IMR-90 (cell line): ENCODE measurements at regions not wholly inside any gene's neighbourhood (a gene's known extent, or its start where the extent isn't known, plus 50 kb on each side); places are given as distances from the start of the nearest gene placed in this dataset.

Source experiments
- ATAC-seq: fragments of 200-7000 bp; cut with Tn5 transposase; 2 replicates; pipeline ENCODE4 v1.9.1; 2020; ENCODE audit warnings: low read depth, mild to moderate bottlenecking, moderate library complexity
- BruUV-seq: library from RNA; stranded (reverse); fragments of 400-500 nt; replicated peaks from 2 replicates; lab custom pipeline; 2021; lab: Mats Ljungman, UMichigan
- CTCF ChIA-PET: fragments of 300-600 bp; formaldehyde crosslinking; extraction: SDS; loops from one replicate; lab custom pipeline; 2021; ENCODE audit warnings: antibody characterized with exemption; lab: Yijun Ruan, JAX
- POLR2A ChIA-PET: fragments of 300-600 bp; sonication (Branson Sonifier 250); formaldehyde crosslinking; loops from one replicate; lab custom pipeline; 2022; ENCODE audit warnings: antibody characterized with exemption; ENCODE audit not compliant: unreplicated experiment; lab: Charles Lee
- DNase-seq: peaks from one replicate; pipeline ENCODE4 v3.0.0; 2013
- H2AFZ ChIP-seq: replicated peaks from 2 replicates; pipeline ENCODE3; 2013; ENCODE audit warnings: low read length, mild to moderate bottlenecking; ENCODE audit not compliant: poor library complexity
- H2AK5ac ChIP-seq: 2 replicates; pipeline ENCODE4 v1.6.1; 2013; ENCODE audit warnings: low read depth, low read length, inconsistent platforms
- H2AK9ac ChIP-seq: replicated peaks from 2 replicates; pipeline ENCODE3; 2013; ENCODE audit warnings: mild to moderate bottlenecking, low read depth, low read length, moderate library complexity; ENCODE audit not compliant: poor library complexity
- H2BK120ac ChIP-seq: 2 replicates; pipeline ENCODE4 v1.6.1; 2013; ENCODE audit warnings: low read depth, low read length, inconsistent platforms
- H2BK15ac ChIP-seq: 3 replicates; pipeline ENCODE4 v1.6.1; 2013; ENCODE audit warnings: low read depth, low read length, inconsistent platforms
- H2BK20ac ChIP-seq: 2 replicates; pipeline ENCODE4 v1.6.1; 2013; ENCODE audit warnings: low read depth, mild to moderate bottlenecking, inconsistent platforms, low read length, moderate library complexity
- H2BK5ac ChIP-seq: 2 replicates; pipeline ENCODE4 v1.6.1; 2013; ENCODE audit warnings: mild to moderate bottlenecking, low read depth, low read length, inconsistent platforms; ENCODE audit not compliant: poor library complexity, severe bottlenecking
- H3K14ac ChIP-seq: replicated peaks from 2 replicates; pipeline ENCODE4 v1.6.1; 2013; ENCODE audit warnings: low read depth, low read length, inconsistent platforms
- H3K18ac ChIP-seq: 2 replicates; pipeline ENCODE4 v1.6.1; 2013; ENCODE audit warnings: low read depth, low read length, control low read depth
- H3K23ac ChIP-seq: 2 replicates; pipeline ENCODE4 v1.6.1; 2013; ENCODE audit warnings: low read depth, low read length, inconsistent platforms
- H3K27ac ChIP-seq: 2 replicates; pipeline ENCODE4 v1.5.1; 2013; ENCODE audit warnings: mild to moderate bottlenecking, control low read depth, low read length; ENCODE audit not compliant: insufficient read depth
- H3K27me3 ChIP-seq: 2 replicates; pipeline ENCODE4 v1.6.1; 2013; ENCODE audit warnings: low read length; ENCODE audit not compliant: control insufficient read depth, insufficient read depth
- H3K36me3 ChIP-seq: 2 replicates; pipeline ENCODE4 v1.6.1; 2013; ENCODE audit warnings: low read length, mixed read lengths; ENCODE audit not compliant: control insufficient read depth, insufficient read depth
- H3K4ac ChIP-seq: 2 replicates; pipeline ENCODE4 v1.6.1; 2013; ENCODE audit warnings: low read depth, low read length, inconsistent platforms
- H3K4me1 ChIP-seq: 2 replicates; pipeline ENCODE4 v1.6.1; 2013; ENCODE audit warnings: low read length, mixed read lengths; ENCODE audit not compliant: control insufficient read depth, insufficient read depth
- H3K4me2 ChIP-seq: 2 replicates; pipeline ENCODE4 v1.6.1; 2013; ENCODE audit warnings: low read depth, mild to moderate bottlenecking, control low read depth, low read length, moderate library complexity
- H3K4me3 ChIP-seq: 2 replicates; pipeline ENCODE4 v1.5.1; 2013; ENCODE audit warnings: low read depth, mild to moderate bottlenecking, control low read depth, low read length, moderate library complexity; ENCODE audit not compliant: insufficient read depth
- H3K56ac ChIP-seq: 2 replicates; pipeline ENCODE4 v1.6.1; 2013; ENCODE audit warnings: low read length, inconsistent platforms; ENCODE audit not compliant: insufficient read depth; ENCODE audit errors: extremely low read depth
- H3K79me1 ChIP-seq, 2 experiments: 2 replicates each; pipeline ENCODE4 v1.6.1; 2013; ENCODE audit warnings: low read length in 2 of 2, inconsistent platforms in 1 of 2, low read depth in 1 of 2
- H3K9ac ChIP-seq: 2 replicates; pipeline ENCODE4 v1.6.1; 2013; ENCODE audit warnings: low read depth, low read length, control low read depth
- H3K9me1 ChIP-seq: 2 replicates; pipeline ENCODE4 v1.6.1; 2013; ENCODE audit warnings: low read length, inconsistent platforms; ENCODE audit not compliant: insufficient read depth
- H3K9me3 ChIP-seq: 2 replicates; pipeline ENCODE4 v1.6.1; 2013; ENCODE audit warnings: low read length; ENCODE audit not compliant: control insufficient read depth, insufficient read depth
- H4K20me1 ChIP-seq: 2 replicates; pipeline ENCODE4 v1.6.1; 2013; ENCODE audit warnings: low read length, inconsistent platforms; ENCODE audit not compliant: insufficient read depth
- H4K5ac ChIP-seq: 2 replicates; pipeline ENCODE4 v1.6.1; 2013; ENCODE audit warnings: mild to moderate bottlenecking, low read depth, low read length, control low read depth
- H4K8ac ChIP-seq, 2 experiments: 2 replicates each; pipeline ENCODE4 v1.6.1; 2013; ENCODE audit warnings: low read depth in 2 of 2, low read length in 2 of 2, control low read depth in 1 of 2, inconsistent platforms in 1 of 2
- H4K91ac ChIP-seq: 2 replicates; pipeline ENCODE4 v1.6.1; 2013; ENCODE audit warnings: low read depth, low read length, inconsistent platforms; ENCODE audit not compliant: insufficient read depth
- CEBPB ChIP-seq: IDR thresholded peaks from 2 replicates; pipeline ENCODE4 v1.6.1; 2012; ENCODE audit warnings: low read depth, low read length, improper control_type of control experiment
- MAZ ChIP-seq: IDR thresholded peaks from 2 replicates; pipeline ENCODE4 v1.6.1; 2012; ENCODE audit warnings: low read depth, mild to moderate bottlenecking, low read length, improper control_type of control experiment, moderate library complexity, borderline replicate concordance
- SMC3 ChIP-seq: fragments of 150-350 bp; IDR thresholded peaks from 2 replicates; pipeline ENCODE4 v1.6.1; 2016; ENCODE audit warnings: low read depth, mild to moderate bottlenecking, antibody characterized with exemption, low read length, moderate library complexity
- dilution Hi-C: fragments of 300-500 bp; cut with HindIII; formaldehyde crosslinking; loops from one replicate; pipeline ENCODE4 v1.14.3; 2018; ENCODE audit warnings: low sequenced_read_pairs; ENCODE audit not compliant: unreplicated experiment
- in situ Hi-C: fragments of 300-500 bp; cut with MboI; formaldehyde crosslinking; loops from 3 replicates; pipeline ENCODE4 v1.14.3; 2019; ENCODE audit warnings: low sequenced_read_pairs, inconsistent platforms, mixed read lengths
- intact Hi-C: fragments of 100-400 bp; cut with micrococcal nuclease; formaldehyde crosslinking; loops from 2 replicates; pipeline ENCODE4 v1.10.0; 2022

DNA sequence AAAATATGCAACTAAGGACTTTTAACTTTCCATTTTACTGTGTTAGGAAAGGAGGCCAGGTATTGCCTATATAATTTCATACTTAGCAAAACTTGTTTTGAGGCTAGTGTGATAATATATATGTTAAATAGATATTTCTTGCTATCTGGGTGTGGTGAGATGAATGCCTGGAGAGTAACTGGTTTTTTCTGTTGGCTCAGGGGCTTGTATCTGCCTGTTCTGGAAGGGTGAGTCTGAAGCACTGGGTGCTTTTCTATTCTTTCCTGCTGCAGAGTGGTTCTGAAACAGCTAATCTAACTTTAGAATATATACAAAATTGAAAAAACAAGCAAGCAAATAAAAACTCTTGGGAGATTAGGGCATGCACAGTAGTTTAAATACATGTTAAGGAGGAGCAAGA is 64.6 kb upstream of the MYCBP2 start:
- Histone ChIP-seq H3K56ac (no peak overlapping the region), H3K4me2 (no peak overlapping the region), H3K4me1 (peaks cover 6% of the 10 kb centered on the region; the same call in 1 of the 2 replicates), H2AFZ (no peak overlapping the region), H3K9me1 (peaks cover 2% of the 10 kb centered on the region; the same call in 1 of the 2 replicates), H3K4me3 (no peak overlapping the region), H3K9ac (no peak overlapping the region), H4K91ac (no peak overlapping the region), H2AK5ac (no peak overlapping the region), H2BK5ac (no peak overlapping the region), H3K4ac (no peak overlapping the region), H4K5ac (no peak overlapping the region), H2AK9ac (no peak overlapping the region), H3K27ac (no peak overlapping the region), H4K8ac (no peak overlapping the region), H2BK120ac (no peak overlapping the region), H3K14ac (no peak overlapping the region), H2BK20ac (no peak overlapping the region), H4K20me1 (no peaks in the 10 kb centered on the region), H3K23ac (no peak overlapping the region), H2BK15ac (no peak overlapping the region), H3K79me1 (no peaks in the 10 kb centered on the region), H3K9me3 (no peaks in the 10 kb centered on the region), H3K27me3 (peaks cover 2% of the 10 kb centered on the region; the same call in 1 of the 2 replicates), H3K36me3 (no peaks in the 10 kb centered on the region), H3K18ac (no peak overlapping the region)
- intact Hi-C loops (no loop called here), in situ Hi-C loops (no loop called here), dilution Hi-C loops (no loop called here)
- ATAC-seq (no peak), DNase-seq (no peak)
- BruUV-seq: no TSS peak
- TF ChIP-seq CEBPB (no peak), MAZ (no peak), SMC3 (no peak)
- CTCF ChIA-PET: no interaction called here
- POLR2A ChIA-PET: no interaction called here
